HL-60/S4 (cell line): ENCODE measurements at regions not wholly inside any gene's neighbourhood (a gene's known extent, or its start where the extent isn't known, plus 50 kb on each side); places are given as distances from the start of the nearest gene placed in this dataset.

Experiments
- in situ Hi-C: fragments of 300-500 bp; cut with MboI; formaldehyde crosslinking; loops from 2 replicates; pipeline ENCODE4 v1.14.3; 2022; ENCODE audit warnings: low sequenced_read_pairs

- in situ Hi-C loops = no loop called here
These were observed 375.5 kb downstream of the PCDH20 start for GRCh38 chr13:61040181-61040580.

- in situ Hi-C loops = no loop called here
These were observed 376.3 kb downstream of the PCDH20 start for GRCh38 chr13:61039302-61039701.

GRCh38 chr13:61036715-61037114, 378.9 kb downstream of the PCDH20 start:
- in situ Hi-C loops = no loop called here

GRCh38 chr13:61030445-61030844, 385.2 kb downstream of the PCDH20 start:
- in situ Hi-C loops = no loop called here

- in situ Hi-C loops = no loop called here
These were observed 386.6 kb downstream of the PCDH20 start for GRCh38 chr13:61029064-61029463.

GRCh38 chr13:61024046-61024445, 391.6 kb downstream of the PCDH20 start:
- in situ Hi-C loops = no loop called here

- in situ Hi-C loops = no loop called here
These were observed 393.8 kb downstream of the PCDH20 start for GRCh38 chr13:61021838-61022237.

- in situ Hi-C loops = no loop called here
These were observed 401.9 kb downstream of the PCDH20 start for GRCh38 chr13:61013796-61014195.

- in situ Hi-C loops = no loop called here
These were observed 405.3 kb downstream of the PCDH20 start for GRCh38 chr13:61010358-61010757.

- in situ Hi-C loops = no loop called here
These were observed 413.0 kb downstream of the PCDH20 start for GRCh38 chr13:61002686-61003085.

GRCh38 chr13:60990032-60990733, 425.5 kb downstream of the PCDH20 start:
- in situ Hi-C loops = no loop called here

- in situ Hi-C loops = no loop called here
These were observed 429.3 kb downstream of the PCDH20 start for GRCh38 chr13:60986301-60986700.

- in situ Hi-C loops = no loop called here
These were observed 434.2 kb downstream of the PCDH20 start for GRCh38 chr13:60981407-60981806.

- in situ Hi-C loops = no loop called here
These were observed 439.3 kb downstream of the PCDH20 start for GRCh38 chr13:60976367-60976766.

- in situ Hi-C loops = no loop called here
These were observed 441.4 kb downstream of the PCDH20 start for GRCh38 chr13:60974296-60974695.

GRCh38 chr13:60973529-60973928, 442.1 kb downstream of the PCDH20 start:
- in situ Hi-C loops = no loop called here

- in situ Hi-C loops = no loop called here
These were observed 444.9 kb downstream of the PCDH20 start for GRCh38 chr13:60970736-60971135.

GRCh38 chr13:60969656-60970055, 446.0 kb downstream of the PCDH20 start:
- in situ Hi-C loops = no loop called here

GRCh38 chr13:60959427-60959826, 456.2 kb downstream of the PCDH20 start:
- in situ Hi-C loops = no loop called here

GRCh38 chr13:60957816-60958215, 457.8 kb downstream of the PCDH20 start:
- in situ Hi-C loops = no loop called here

- in situ Hi-C loops = no loop called here
These were observed 470.3 kb downstream of the PCDH20 start for GRCh38 chr13:60945396-60945795.

- in situ Hi-C loops = no loop called here
These were observed 470.8 kb downstream of the PCDH20 start for GRCh38 chr13:60944863-60945262.

GRCh38 chr13:60944016-60944415, 471.6 kb downstream of the PCDH20 start:
- in situ Hi-C loops = no loop called here
